HG03575 (cell line): ENCODE measurements at regions not wholly inside any gene's neighbourhood (a gene's known extent, or its start where the extent isn't known, plus 50 kb on each side); places are given as distances from the start of the nearest gene placed in this dataset.
"Not testable (repeated sequence)": the region's sequence is repeated elsewhere in the genome, so short reads cannot be mapped to it uniquely, and the experiment has no call there.

Source experiments
- ATAC-seq: cut with Tn5 transposase; IDR thresholded peaks from one replicate; pipeline ENCODE4 v1.9.1; 2021; ENCODE audit not compliant: unreplicated experiment, insufficient number of reproducible peaks, low FRiP score; ENCODE audit errors: extremely low read depth

DNA sequence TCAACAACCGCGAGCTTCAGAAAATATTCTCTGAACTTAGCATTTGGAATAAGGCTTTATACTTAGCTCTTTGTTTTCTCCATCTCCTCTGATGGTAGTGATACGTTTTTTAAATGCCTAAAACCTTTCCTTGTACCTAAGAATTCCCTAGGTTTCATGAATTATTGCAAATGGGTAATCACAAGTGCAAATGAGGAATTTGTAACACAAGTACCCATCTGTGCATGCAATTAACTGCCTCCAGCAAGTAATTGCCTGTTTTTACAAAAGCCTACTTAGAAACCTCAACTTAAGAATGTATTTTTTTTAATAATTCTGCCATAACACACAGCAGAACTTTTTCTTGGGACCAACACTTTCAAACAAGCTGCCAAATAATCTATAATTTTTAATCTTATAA is 149.2 kb downstream of the PHLDA1 start:
- ATAC-seq, result no peak

DNA sequence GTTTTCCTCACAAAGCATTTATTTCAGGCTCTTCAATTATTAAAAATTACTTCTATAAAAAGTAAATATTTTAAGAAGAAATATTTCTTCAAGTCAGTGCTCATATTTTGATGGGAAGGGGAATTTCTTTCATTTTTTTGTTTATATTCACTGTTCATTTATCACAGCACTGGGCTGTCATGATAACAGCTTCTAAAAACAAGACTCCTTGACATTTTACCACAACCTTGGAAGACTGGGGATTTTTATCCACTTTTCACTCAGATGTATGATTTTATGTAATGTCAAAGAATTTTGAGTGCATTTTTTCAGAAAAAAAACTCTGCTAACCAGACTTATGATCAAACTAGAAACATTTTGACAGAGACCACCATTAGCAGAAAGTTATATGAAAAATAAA is 149.7 kb downstream of the PHLDA1 start:
- no peak for ATAC-seq

DNA sequence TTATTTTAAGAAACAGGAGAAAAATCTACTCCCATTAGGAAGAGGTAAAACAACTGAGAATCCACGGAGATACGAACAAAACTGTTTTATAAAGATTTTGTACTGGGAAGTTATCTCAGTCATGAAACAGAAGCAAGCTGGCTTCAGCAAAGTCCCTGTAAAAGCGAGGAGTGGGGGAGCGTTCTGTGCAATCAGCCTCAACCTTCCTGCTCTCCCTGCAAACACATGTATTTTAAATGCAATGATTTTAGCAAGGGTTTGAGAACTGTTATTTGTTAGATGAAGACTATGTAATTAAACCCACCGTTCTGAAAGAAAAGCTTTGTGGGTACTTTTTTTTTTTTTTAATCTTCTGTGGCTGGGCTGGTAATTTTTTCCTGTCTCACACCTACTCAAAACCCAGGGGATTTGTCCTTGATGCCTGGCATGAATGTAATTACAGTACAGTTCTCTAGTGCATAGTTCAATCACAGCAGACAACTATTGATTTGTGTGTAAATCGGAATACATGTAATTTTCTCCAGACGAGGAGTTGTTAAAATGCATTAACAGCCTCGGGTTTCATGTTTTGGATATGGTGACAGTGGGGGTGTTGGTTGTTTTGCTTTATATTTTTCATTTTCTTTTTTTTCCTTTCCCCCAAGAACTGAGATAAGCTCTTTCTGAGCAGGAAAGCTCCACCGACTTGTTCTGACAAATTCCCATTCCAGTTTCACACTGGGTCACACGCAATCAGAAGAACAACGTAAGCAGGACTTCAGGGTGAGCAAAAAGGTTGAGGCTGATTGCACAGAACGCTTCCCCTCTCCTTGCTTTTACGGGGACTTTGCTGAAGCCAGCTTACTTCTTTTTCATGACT is 153.6 kb downstream of the PHLDA1 start:
- ATAC-seq, result no peak

DNA sequence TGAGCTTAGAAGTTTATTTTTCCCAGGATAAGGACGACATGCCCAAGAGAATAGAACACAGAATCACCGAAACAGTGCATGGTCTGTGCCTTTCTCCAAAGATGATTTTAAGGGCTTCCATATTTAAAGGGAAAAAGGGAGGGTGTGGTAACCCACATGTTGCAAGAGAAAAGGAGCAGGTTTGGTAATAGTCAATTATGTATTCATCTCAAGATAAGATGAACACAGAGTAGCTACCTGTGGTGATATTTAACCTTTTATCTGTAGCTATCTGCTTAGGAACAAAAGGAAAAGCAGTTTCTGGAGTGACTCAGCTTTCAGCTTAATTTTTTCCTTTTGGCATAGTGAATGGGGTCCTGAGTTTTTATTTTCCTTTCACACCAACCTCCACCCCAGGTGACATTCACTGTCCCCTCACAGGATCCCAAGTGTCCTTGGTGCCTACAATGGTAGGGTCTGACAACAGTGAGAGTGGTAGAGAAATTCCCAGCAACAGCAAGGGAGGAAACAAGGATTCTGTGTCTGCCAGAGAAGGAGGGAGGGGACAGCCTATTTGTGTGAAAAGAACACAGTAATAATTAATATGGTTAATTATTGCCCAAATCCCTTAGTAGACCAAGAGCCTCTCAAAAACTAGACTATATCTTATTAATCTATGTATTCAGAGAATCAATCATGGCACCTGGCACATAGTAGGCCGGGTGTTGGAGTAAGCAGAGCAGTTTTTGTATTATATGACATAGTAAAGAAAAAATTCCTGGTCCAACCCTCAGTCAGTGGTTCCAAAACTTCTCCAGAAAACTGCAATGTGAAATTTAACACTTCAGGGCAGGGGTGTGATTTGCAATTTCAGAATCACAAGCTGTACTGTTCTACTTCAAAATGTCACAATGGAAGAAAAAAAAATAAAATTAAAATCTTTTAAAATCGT is 154.5 kb downstream of the PHLDA1 start:
- ATAC-seq, result no peak

DNA sequence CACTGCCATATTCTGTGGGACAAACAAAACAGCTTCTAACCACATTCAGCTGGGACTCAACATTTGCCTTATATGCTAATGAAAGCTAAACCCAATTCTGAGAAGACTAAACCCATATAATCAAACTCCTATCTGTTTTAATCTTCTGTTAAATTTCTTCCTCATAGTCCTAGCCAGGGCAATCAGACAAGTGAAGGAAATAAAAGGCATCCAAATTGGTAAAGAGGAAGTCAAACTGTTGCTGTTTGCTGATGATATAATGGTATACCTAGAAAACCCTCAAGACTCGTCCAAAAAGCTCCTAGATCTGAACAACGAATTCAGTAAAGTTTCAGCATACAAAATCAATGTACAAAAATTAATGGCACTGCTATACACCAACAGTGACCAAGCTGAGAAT is 157.1 kb downstream of the PHLDA1 start:
- no peak for ATAC-seq

DNA sequence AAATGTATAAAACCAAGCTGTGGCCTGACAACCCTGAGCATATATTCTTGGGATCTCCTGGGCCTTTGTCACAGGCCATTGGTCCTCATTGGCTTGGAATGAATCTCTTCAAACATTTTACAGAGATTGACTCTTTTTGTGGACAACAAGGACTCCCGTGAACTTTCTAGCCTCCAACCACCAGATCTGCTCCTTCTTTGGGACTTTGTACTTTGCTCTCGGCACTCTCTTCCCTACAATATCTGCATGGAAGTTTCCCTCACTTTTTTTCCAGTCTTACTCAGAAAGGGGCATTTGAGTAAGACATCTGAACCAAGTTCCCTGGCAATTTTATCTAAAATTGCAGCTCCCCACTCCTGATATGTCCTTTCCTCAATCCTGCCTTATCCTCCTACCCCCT is 158.8 kb downstream of the PHLDA1 start:
- no peak for ATAC-seq

DNA sequence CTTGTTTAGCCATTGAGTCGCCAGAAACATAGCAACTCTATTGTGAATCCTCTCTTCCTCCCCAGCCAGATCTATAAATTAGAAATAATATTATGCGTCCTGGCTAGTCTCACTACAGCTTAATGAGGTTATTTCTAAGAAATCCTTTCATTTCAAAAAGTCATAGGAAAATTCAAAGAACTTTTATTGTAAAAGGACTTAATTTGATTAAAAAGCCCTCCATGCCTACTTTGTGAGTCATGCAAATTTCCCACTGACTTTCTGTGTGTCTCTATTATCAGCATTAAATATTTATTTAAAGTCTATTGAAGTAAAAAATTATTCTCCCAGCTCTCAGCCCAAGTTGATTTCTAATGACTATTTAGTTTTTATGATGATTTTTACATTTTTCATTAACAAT is 160.7 kb downstream of the PHLDA1 start:
- no peak for ATAC-seq

DNA sequence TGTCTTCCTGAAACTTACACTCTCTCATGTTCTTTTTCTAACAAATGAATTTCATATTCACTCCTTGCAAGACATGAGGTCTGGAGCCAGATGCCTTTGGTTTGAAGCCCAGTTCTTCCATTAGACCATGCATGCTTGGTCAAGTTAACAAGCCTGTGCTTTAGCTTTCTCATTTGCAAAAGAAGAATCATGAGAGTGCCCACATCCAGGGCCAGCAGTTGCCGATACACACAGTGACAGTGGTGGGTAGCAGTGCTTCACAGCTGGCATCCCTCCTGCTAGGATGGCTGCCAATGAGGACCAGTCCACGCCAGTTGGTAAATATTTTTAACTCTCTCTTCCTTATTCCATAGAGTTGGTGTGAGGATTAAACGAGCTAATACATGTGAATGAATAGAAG is 163.1 kb downstream of the PHLDA1 start:
- no peak for ATAC-seq

DNA sequence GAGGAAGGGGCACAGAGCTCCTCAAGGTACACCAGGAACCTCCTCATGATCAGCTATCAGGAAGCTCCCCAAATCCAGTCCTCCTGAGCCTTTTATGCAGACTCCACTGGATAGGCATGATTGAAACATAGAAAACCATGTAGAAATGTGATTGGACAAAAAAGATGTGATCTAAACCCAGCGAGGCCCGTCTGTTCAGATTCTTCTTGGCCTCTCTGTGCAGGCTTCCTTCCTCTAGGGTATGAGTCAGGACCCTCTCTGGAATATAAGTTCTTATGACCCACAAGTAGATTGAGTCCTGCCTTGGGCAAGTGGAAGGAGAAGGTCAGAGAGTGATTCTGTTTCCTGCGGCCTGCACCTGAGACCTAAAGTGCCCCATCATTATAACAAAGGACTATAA is 166.3 kb downstream of the PHLDA1 start:
- ATAC-seq, result no peak

DNA sequence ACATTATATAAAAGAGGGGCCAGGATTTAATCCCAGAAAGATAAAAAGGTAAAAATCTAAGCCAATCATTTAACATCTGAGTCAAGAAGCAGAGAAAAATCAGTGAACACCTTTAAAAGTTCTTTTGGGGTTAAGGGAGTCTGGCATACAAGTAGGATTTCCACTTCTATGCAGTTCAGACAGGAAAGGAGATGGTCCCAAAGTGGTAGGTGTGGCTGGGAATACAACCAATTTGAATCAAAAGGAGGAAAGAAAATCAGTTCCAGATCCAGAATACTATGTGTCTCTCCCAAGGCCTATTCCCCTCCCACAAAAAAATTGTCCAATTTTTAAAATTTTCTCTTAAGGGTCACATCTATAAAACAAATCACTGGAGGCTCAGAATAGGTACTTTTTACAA is 167.4 kb downstream of the PHLDA1 start:
- ATAC-seq, result no peak

DNA sequence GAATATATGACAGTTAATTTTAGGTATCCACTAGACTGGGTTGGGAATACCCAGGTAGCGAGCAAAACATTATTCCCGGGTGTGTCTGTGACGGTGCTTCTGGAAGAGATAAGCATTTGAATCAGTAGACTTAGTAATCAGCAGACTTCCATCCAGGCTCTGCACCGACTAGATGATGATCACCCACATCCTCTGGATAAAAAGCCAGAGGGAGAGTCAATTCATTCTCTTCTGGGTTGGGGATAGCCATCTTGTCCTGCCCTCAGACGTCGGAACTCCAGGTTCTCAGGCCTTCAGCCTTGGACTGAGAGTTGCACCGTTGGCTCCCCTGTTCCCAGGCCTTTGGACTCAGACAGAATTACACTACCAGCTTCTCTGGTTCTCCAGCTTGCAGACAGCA is 168.0 kb downstream of the PHLDA1 start:
- ATAC-seq, result no peak

DNA sequence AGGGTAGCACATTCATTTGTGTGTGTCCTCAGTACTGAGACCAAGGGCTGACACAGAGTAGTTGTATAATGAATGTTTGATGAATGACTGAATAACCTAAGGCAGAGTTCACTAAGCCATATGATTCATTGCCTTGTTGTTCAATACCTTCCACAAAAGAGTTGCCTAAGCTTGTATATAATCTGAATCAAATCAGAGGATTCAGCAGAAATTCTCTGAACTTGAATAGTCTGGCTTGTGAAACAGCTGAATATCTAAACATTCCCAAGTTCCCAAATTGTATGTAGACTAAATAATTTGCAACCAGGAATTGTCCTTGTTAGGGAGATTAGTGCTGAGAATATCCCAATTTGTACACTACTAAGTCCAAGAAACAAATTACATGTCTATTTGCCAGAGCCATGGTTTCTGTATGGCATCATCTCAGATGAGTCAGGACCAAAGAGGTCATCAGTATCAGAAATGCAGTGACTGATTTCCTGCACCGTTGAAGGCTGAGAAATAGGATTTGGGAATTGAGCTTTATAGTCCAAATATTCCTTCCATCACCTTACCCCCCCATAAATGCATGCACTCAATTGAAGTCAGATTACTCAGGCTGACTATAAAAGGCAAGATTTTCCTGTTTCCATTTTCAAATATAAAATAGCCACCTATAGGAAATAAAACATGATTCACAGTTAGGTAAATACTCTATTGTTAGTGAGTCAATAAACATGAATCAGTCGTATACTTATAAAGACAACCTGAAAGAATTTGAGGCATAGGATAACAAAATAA is 168.7 kb downstream of the PHLDA1 start:
- ATAC-seq, result no peak

DNA sequence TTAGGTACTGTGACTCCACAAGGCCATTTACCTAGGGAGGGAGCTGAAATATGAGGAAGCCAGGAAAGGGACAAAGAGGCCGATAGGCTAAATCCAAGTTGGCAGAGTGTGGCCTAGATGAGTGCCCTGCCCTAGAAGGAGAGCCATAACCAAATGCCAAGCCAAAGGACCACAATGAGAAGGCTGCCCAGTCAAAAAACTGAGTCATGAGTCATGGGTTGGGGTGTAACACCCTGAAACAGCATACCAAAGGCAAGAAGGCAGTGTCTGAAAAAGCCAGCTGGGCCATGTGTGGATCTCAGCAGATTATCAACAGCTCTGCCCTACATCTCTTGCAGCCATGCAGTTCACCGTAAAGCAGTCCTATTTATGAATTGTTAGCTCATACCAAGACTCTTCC is 171.7 kb downstream of the PHLDA1 start:
- no peak for ATAC-seq

DNA sequence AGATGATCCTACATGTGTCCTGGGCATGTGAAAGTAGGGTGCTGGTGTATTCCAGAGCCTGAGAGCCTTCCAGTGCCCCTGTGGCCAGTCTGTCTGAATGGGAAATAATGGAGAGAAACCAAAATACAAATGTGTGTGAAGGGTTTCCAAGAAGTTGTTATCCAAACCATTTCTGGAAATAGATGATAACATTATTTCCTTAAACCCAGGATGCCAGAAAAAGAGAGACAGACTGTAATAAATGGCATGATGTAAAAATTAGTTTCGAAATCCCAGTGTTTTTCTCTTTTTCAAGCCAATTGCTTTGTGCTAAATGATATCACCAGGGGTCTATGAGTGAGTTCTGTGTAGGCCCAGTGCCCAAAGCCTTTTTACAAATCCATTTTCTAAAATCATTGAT is 175.3 kb downstream of the PHLDA1 start:
- ATAC-seq, result no peak

DNA sequence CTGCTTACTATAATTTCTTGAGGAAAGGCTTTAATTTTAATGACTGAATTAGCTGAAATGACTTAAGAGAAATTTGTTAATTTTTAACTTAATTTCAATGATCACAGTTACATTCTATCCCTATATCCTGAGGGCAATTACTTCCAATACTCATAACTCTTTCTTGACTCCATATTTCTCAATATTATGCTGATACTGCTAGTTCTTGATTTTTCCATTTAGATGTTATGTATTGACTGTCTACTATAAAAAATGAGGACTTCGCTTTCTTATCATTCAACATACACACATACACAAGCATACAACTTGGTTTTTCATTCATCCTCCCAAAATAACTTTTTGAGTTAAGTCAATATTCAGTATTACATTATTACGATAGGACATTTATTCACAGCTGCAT is 176.2 kb downstream of the PHLDA1 start:
- no peak for ATAC-seq

DNA sequence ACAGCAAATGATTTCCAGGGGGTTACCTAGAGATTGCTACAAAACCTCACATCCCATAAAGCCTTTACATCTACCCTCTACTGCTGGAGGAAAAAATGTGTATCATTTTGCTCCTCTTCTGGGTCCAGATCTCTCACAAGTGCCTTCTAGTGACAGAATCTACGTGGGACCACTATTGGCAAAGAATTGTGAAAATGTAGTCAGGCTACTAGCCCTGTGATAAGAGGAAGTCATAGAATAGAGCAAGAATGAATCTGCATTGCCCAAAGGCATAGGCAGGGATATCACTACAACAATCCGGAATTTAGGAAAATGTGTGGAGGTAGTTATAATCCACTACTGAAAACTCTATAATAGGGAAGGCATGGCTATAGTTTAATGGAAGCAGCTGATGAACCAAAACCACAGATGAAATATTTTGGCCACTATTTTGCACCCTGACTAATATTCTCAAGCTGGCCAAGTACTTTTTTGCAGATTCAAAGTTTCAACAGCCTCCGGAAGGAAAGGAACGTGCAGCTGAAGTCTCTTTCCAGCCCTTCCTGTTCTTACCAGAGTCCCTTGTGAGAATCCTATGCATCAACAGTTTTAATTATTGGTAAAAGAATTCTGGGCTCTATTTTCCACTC is 176.8 kb downstream of the PHLDA1 start:
- no peak for ATAC-seq

DNA sequence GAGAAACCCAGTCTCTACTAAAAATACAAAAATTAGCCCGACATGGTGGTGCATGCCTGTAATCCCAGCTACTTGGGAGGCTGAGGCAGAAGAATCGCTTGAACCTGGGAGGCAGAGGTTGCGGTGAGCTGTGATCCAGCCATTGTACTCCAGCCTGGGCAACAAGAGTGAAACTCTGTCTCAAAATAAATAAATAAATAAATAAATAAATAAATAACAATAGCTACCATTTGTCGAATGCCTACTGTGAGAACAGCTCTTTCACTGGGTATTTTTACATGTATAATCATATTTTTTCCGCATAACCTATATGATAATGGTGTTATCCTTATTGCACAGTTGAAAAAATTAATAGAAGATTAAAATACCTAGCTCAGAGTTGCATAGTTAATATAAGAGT is 177.4 kb downstream of the PHLDA1 start:
- not testable (repeated sequence) for ATAC-seq

DNA sequence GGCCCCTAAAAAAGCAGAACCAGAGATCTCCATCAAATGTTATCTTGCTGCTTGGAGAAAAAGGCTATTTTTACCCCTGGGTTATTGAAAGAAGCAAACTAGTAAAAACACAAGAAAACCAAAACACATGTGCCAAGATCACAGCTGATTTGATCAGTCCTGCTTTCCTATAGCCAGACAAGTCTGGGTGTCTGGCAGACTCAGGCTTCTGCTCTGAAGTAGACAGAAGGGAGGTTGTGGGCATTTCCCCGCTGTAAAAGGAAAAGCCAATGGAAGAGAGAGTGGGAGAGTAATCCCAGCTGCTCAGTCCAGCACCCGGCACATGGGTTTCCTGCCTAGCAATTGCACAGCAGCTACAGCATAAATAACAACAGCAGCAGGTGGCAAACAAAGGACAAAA is 177.9 kb downstream of the PHLDA1 start:
- no peak for ATAC-seq

DNA sequence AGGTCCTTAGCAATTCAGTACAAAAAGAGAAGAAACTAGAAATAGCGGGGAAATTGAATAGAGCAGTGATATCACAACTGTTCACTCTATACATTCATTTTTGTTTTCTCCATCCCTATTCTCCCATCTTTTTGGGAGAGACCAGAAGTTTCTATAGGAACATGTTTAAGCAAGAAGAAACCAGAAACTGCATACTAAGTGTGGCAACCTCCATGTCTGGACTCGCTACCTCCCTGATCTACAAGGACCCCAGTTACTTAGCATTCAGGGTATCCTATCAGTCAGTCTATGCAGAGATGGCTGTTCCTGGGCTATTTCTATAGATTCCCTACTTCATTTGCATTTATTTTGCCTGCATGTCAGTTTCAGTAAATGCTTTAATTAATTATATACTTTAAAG is 178.6 kb downstream of the PHLDA1 start:
- no peak for ATAC-seq
